WERI-Rb-1 (cell line): ENCODE measurements at regions not wholly inside any gene's neighbourhood (a gene's known extent, or its start where the extent isn't known, plus 50 kb on each side); places are given as distances from the start of the nearest gene placed in this dataset.

Experiments used
- DNase-seq: peaks from one replicate; pipeline ENCODE4 v3.0.0-alpha.2; 2020
- H3K27ac ChIP-seq: fragments of 250-450 bp; sonication (Bioruptor Pico); 2 replicates; pipeline ENCODE4 v1.5.1; 2020; ENCODE audit warnings: mild to moderate bottlenecking, moderate library complexity
- H3K27me3 ChIP-seq: fragments of 250-450 bp; sonication (Bioruptor Pico); 2 replicates; pipeline ENCODE4 v1.5.1; 2021; ENCODE audit warnings: mild to moderate bottlenecking, low read depth, moderate library complexity; ENCODE audit not compliant: insufficient read depth, severe bottlenecking
- H3K36me3 ChIP-seq: fragments of 250-450 bp; sonication (Bioruptor Pico); 2 replicates; pipeline ENCODE4 v1.5.1; 2020; ENCODE audit warnings: mild to moderate bottlenecking, moderate library complexity
- H3K4me3 ChIP-seq: 2 replicates; pipeline ENCODE4 v1.5.1; 2011; ENCODE audit warnings: low read depth, mild to moderate bottlenecking, control low read depth, low read length
- H3K9me3 ChIP-seq: fragments of 250-450 bp; sonication (Bioruptor Pico); 2 replicates; pipeline ENCODE4 v1.5.1; 2021; ENCODE audit warnings: mild to moderate bottlenecking, moderate library complexity; ENCODE audit not compliant: severe bottlenecking
- CTCF ChIP-seq: IDR thresholded peaks from 2 replicates; pipeline ENCODE4 v1.5.1; 2011; ENCODE audit warnings: low read depth, mild to moderate bottlenecking, control low read depth, inconsistent platforms, low read length

DNA sequence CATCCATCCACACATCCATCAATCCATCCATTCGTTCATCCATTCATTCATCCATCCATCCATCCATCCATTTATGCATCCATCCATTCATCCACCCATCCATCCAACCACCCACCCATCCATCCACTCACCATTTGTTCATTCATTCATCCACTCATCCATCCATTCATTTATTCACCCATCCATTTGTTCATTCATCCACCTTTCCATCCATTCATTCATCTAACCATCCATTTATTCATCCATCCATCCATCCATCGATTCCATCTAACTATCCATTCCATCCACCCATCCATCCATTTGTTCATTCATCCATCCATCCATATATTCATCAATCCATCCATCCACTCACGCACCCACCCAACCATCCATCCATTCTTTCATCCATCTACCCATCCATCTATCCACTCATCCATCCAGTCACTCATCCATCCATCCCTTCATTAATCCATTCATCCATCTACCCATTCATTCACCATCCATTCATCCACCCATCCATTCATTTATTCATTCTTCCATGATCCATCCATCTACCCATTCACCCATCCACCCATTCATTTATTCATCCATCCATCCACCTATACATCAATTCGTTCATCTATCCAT lies 225.0 kb downstream of the TUBA3C start:
- no peak for DNase-seq
- H3K9me3 ChIP-seq: peaks cover 13% of the 10 kb centered on the region
- H3K4me3 ChIP-seq: no peak overlapping the region
- no peak overlapping the region for H3K27ac ChIP-seq
- no peak for TF ChIP-seq CTCF
- no peaks in the 10 kb centered on the region for H3K36me3 ChIP-seq
- H3K27me3 ChIP-seq: peaks cover 45% of the 10 kb centered on the region

DNA sequence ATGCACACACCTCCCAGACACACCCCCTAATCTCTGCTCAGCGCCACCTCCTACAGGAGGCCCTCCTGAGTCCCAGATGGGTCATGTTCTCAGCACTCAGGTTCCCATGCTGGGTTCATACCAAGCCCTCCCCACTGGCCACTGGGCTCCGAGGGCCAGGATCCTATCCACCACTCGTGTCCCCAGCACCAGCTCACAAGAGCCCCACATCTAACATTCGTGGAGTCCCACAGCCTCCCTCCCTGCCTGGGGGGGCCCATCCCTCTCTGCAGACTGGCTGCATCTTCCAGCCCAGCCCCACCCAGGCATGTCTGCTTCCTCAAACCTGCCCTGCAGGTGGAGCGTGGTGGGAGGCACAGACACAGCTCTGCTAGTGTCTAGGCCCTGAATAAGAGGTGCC lies 227.4 kb downstream of the TUBA3C start:
- H3K36me3 ChIP-seq: no peaks in the 10 kb centered on the region
- peaks cover 13% of the 10 kb centered on the region for H3K9me3 ChIP-seq
- no peak overlapping the region for H3K4me3 ChIP-seq
- no peak for TF ChIP-seq CTCF
- peaks cover 57% of the 10 kb centered on the region for H3K27me3 ChIP-seq
- no peak for DNase-seq
- H3K27ac ChIP-seq: no peak overlapping the region

DNA sequence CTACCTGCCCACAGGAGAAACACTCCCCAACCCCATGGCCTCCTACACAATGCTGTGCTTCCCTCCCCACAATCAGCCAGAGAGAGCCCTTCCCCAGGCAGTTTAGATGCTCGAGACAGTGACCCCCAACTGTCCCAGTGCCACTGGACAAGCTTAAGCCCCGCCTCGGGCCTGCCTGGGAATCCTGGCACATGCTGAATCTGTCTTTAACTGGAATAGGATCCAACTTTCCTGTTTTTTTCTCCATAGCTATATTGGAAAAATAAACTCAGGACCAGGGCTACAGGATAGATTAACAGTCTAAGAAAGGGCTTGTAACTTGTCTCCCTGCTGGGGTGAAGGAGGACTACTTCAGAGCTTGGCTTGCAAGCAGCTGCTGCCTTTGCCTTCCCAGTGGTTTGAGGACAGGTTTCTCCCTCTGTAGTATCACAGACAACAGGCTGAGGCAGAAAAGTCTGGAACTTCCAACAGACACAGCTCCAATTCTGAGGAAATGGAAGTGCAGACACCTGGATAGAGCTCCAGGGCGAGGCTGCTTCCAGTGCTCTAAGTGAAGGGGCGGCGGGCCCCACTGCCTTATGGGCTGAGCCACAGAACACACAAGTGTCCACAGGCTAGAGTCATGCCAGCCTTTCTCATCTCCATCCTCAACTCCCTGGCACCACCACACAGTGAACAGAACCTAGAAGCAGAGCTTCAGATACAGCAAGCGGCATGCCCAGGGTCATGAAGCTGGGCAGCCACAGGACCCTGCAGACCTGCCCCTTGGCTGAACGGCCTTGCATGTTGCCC lies 228.3 kb downstream of the TUBA3C start:
- Histone ChIP-seq H3K9me3 (peaks cover 11% of the 10 kb centered on the region), H3K36me3 (no peaks in the 10 kb centered on the region), H3K4me3 (no peak overlapping the region), H3K27me3 (peaks cover 67% of the 10 kb centered on the region), H3K27ac (no peak overlapping the region)
- no peak for DNase-seq
- no peak for TF ChIP-seq CTCF

- TF ChIP-seq CTCF: no peak
- DNase-seq: no peak
- no peak overlapping the region for H3K4me3 ChIP-seq
- no peak overlapping the region for H3K27ac ChIP-seq
- H3K27me3 ChIP-seq: peaks cover 74% of the 10 kb centered on the region
- peaks cover 6% of the 10 kb centered on the region for H3K9me3 ChIP-seq
- H3K36me3 ChIP-seq: no peaks in the 10 kb centered on the region
These were observed 229.2 kb downstream of the TUBA3C start for GRCh38 chr13:18952225-18953016.

DNA sequence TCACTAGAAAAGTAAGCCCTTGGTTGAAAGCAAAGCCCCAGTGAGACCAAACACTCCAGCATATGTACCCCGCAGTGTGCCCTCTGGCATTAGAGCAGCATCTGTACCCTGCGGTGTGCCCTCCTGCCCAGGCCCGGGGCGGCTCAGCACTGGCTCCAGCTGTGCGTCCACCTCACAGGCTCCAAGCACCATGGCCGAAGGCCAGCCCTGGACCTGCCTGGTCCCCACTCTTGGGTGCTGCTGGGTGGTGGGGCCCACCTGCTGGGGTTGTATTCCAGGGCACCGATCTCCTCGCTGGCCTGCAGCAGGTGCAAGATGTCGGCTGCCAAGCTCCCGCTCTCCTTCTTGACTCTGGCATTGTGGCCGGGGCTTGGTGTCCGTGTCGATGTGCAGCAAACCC lies 230.2 kb downstream of the TUBA3C start:
- H3K9me3 ChIP-seq: peaks cover under 1% of the 10 kb centered on the region
- TF ChIP-seq CTCF: no peak
- H3K27me3 ChIP-seq: peaks cover 81% of the 10 kb centered on the region

More for the DNA sequence above, 230.2 kb downstream of the TUBA3C start:
- Histone ChIP-seq H3K36me3 (no peaks in the 10 kb centered on the region), H3K4me3 (no peak overlapping the region), H3K27ac (no peak overlapping the region)
- DNase-seq: no peak
